SJCRH30 (cell line): ENCODE measurements at regions not wholly inside any gene's neighbourhood (a gene's known extent, or its start where the extent isn't known, plus 50 kb on each side); places are given as distances from the start of the nearest gene placed in this dataset.
"Not testable (repeated sequence)": the region's sequence is repeated elsewhere in the genome, so short reads cannot be mapped to it uniquely, and the experiment has no call there.

Source experiments
- DNase-seq, 2 experiments: peaks; one replicate each; pipeline ENCODE4 v3.0.0-alpha.2; 2015 to 2020
- H3K27ac ChIP-seq: fragments of 250-450 bp; sonication (Bioruptor Pico); 2 replicates; pipeline ENCODE4 v1.5.1; 2020; ENCODE audit warnings: mild to moderate bottlenecking, moderate library complexity
- H3K27me3 ChIP-seq: fragments of 250-450 bp; sonication (Bioruptor Pico); 2 replicates; pipeline ENCODE4 v1.5.1; 2020; ENCODE audit warnings: mild to moderate bottlenecking, moderate library complexity
- H3K36me3 ChIP-seq: fragments of 250-450 bp; sonication (Bioruptor Pico); 2 replicates; pipeline ENCODE4 v1.5.1; 2020; ENCODE audit warnings: mild to moderate bottlenecking, moderate library complexity
- H3K4me1 ChIP-seq: fragments of 250-450 bp; sonication (Bioruptor Pico); 2 replicates; pipeline ENCODE4 v1.5.1; 2020; ENCODE audit warnings: mild to moderate bottlenecking, moderate library complexity
- H3K4me3 ChIP-seq: fragments of 250-450 bp; sonication (Bioruptor Pico); 2 replicates; pipeline ENCODE4 v1.5.1; 2020; ENCODE audit warnings: mild to moderate bottlenecking, moderate library complexity
- H3K9me3 ChIP-seq: fragments of 250-450 bp; sonication (Bioruptor Pico); replicated peaks from 2 replicates; pipeline ENCODE4 v1.5.1; 2020; ENCODE audit warnings: mild to moderate bottlenecking, moderate library complexity

GRCh38 chr1:102190429-102190828 is 193.7 kb upstream of the OLFM3 start:
- Histone ChIP-seq H3K27me3 (no peaks in the 10 kb centered on the region), H3K4me1 (no peaks in the 10 kb centered on the region), H3K9me3 (no peaks in the 10 kb centered on the region), H3K27ac (no peak overlapping the region), H3K4me3 (no peak overlapping the region), H3K36me3 (no peaks in the 10 kb centered on the region)
- no peak for DNase-seq

DNA sequence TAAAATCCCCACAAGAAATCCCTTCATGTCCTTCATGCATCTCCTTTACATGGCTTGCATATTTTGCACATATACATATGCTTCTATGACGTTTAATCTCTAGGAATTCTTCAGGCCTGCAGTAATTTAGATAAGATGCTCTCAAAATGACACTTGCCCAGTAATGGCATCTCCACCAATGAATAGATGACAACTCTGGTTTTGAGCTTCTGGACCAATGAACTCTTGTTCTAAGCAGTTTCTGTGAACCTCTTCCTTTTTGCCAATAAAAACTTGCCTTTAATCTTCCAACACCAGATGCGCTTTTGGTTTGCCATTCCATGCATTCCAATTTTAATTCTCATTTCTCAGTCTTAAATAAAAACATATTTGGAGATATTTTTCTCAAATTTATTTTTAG is 189.8 kb upstream of the OLFM3 start:
- H3K27me3 ChIP-seq, result 0 out of 2 replicates have a peak, but pooled peaks cover 5% of the 10 kb centered on the region
- H3K27ac ChIP-seq, result no peak overlapping the region
- H3K4me3 ChIP-seq, result no peak overlapping the region
- no peak for DNase-seq
- H3K9me3 ChIP-seq, result no peaks in the 10 kb centered on the region
- no peaks in the 10 kb centered on the region for H3K4me1 ChIP-seq
- H3K36me3 ChIP-seq, result no peaks in the 10 kb centered on the region

DNA sequence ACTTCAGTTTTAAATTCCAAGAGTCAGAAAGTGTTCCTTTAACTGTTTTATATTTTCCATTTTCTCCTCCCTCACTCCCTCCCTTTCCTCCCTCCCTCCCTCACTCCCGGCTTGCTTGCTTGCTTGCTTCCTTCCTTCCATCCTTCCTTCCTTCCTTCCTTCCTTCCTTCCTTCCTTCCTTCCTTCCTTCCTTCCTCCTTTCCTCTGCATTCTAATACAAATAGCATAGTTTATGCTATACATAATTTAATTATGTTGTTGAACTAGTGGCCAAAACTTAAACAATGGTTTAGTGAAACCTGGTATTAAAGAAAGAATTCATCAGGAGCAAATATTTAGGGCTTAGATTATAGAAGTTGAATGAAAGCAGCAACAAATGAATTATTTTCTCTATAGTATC is 188.5 kb upstream of the OLFM3 start:
- Histone ChIP-seq H3K4me1 (no peaks in the 10 kb centered on the region), H3K27me3 (0 out of 2 replicates have a peak, but pooled peaks cover 5% of the 10 kb centered on the region), H3K36me3 (no peaks in the 10 kb centered on the region), H3K27ac (no peak overlapping the region), H3K9me3 (no peaks in the 10 kb centered on the region), H3K4me3 (no peak overlapping the region)
- no peak for DNase-seq

DNA sequence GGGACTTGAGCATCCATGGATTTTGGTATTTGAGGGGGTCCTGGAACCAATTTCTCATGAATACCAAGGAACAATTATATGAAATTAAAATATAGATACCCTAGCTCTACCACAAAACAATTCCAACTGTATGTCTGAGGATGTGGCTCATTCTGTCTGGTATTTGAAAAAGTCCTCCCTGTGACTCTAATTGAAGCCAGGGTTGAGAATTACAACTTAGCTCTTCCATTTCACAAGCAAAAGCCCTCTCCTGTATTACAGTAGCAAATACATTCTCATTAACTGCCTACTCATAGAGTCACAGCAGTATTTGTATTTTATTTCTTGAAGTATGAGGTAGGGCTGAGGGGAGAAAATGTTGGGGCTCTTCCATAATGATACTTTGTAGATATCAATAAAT is 187.8 kb upstream of the OLFM3 start:
- DNase-seq, result no peak
- Histone ChIP-seq H3K9me3 (no peaks in the 10 kb centered on the region), H3K27me3 (0 out of 2 replicates have a peak, but pooled peaks cover 5% of the 10 kb centered on the region), H3K4me3 (no peak overlapping the region), H3K27ac (no peak overlapping the region), H3K36me3 (no peaks in the 10 kb centered on the region), H3K4me1 (no peaks in the 10 kb centered on the region)

GRCh38 chr1:102183711-102184110 is 187.0 kb upstream of the OLFM3 start:
- no peaks in the 10 kb centered on the region for H3K9me3 ChIP-seq
- no peaks in the 10 kb centered on the region for H3K36me3 ChIP-seq
- H3K27ac ChIP-seq, result no peak overlapping the region
- no peak overlapping the region for H3K4me3 ChIP-seq
- DNase-seq, result no peak
- H3K27me3 ChIP-seq, result 0 out of 2 replicates have a peak, but pooled peaks cover 5% of the 10 kb centered on the region
- H3K4me1 ChIP-seq, result no peaks in the 10 kb centered on the region

DNA sequence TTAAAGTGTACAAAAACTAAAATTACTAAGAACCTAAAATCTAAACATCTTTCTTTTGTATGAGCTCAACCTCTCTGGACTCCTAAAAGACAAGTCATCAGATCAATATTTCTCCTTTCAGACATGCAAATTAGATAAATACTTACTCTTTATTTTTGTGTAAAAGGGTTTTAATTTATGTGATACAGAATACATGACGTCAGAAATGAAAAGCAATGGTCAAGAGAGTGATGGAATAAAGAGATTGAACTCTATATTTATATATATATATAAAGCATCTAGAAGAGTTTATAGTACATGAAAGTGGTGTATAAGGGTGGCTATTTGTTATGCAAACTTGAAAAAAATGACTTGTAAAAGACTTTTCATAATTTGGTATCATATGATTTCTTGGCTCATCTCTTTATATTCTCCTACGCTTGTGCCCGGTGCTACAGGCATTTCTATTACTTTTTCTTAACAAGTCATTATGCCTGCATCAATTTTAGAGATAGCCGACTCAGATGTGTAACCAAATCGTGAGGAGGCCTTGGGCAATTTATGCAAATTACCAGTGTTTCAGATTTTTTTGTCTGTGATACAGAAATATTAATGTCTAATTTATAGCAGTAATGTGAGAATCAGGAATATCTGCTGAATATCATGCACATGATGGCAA is 186.0 kb upstream of the OLFM3 start:
- no peak for DNase-seq
- H3K4me1 ChIP-seq, result no peaks in the 10 kb centered on the region
- H3K4me3 ChIP-seq, result no peak overlapping the region
- 0 out of 2 replicates have a peak, but pooled peaks cover 5% of the 10 kb centered on the region for H3K27me3 ChIP-seq
- H3K9me3 ChIP-seq, result no peaks in the 10 kb centered on the region
- H3K27ac ChIP-seq, result no peak overlapping the region
- no peaks in the 10 kb centered on the region for H3K36me3 ChIP-seq

GRCh38 chr1:102181341-102181740 is 184.6 kb upstream of the OLFM3 start:
- no peaks in the 10 kb centered on the region for H3K9me3 ChIP-seq
- H3K27me3 ChIP-seq, result 0 out of 2 replicates have a peak, but pooled peaks cover 5% of the 10 kb centered on the region
- H3K4me3 ChIP-seq, result no peak overlapping the region
- H3K4me1 ChIP-seq, result no peaks in the 10 kb centered on the region
- H3K27ac ChIP-seq, result no peak overlapping the region
- H3K36me3 ChIP-seq, result no peaks in the 10 kb centered on the region
- DNase-seq, result no peak

DNA sequence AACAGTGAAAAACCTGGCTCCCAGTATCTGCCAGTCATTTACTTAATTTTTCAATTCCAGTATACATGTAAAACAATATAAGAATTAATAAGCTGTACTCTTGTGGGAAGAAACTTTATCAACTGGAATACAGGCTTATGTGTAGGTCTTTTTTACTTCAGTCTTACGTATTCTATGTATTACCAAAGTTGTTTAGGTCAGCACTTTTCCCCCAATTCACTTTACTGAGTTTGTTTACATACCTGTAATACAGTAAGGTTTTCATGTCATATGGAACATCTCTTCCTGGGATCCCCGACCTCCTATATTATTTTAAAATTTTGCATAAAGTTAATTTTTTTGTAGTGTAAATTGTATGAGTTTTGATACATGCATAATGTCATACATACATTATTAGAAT is 181.8 kb upstream of the OLFM3 start:
- Histone ChIP-seq H3K36me3 (no peaks in the 10 kb centered on the region), H3K9me3 (no peaks in the 10 kb centered on the region), H3K27me3 (0 out of 2 replicates have a peak, but pooled peaks cover 5% of the 10 kb centered on the region), H3K4me1 (no peaks in the 10 kb centered on the region), H3K27ac (no peak overlapping the region), H3K4me3 (no peak overlapping the region)
- no peak for DNase-seq

GRCh38 chr1:102174259-102174863 is 177.6 kb upstream of the OLFM3 start:
- Histone ChIP-seq H3K27ac (no peak overlapping the region), H3K4me1 (no peaks in the 10 kb centered on the region), H3K9me3 (no peaks in the 10 kb centered on the region), H3K4me3 (no peak overlapping the region), H3K36me3 (no peaks in the 10 kb centered on the region), H3K27me3 (no peaks in the 10 kb centered on the region)
- peak; percentile 9 to 39 for DNase-seq

- DNase-seq, result no peak
- no peaks in the 10 kb centered on the region for H3K27me3 ChIP-seq
- H3K36me3 ChIP-seq, result no peaks in the 10 kb centered on the region
- no peak overlapping the region for H3K4me3 ChIP-seq
- no peak overlapping the region for H3K27ac ChIP-seq
- no peaks in the 10 kb centered on the region for H3K9me3 ChIP-seq
- H3K4me1 ChIP-seq, result no peaks in the 10 kb centered on the region
Observed at GRCh38 chr1:102172200-102172599, 175.5 kb upstream of the OLFM3 start.

DNA sequence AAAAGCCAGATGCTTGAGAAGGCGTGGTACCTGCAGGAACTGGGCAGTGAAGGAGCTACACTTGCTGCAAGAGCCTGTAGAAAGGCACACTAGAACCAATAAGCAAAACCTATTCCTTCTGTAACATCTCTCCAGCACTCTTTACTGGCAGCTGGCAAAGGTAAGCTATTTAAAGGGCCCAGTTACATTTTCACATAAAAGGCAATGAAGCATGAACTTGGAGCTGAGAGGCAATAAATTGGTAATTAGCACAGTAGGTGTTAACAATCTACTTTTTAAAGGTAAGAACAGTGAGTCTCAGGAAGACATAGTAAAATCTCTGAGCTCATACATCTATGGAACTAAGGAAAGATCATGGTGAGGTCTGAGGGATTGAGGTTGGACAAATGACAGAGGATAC is 167.1 kb upstream of the OLFM3 start:
- no peaks in the 10 kb centered on the region for H3K4me1 ChIP-seq
- no peaks in the 10 kb centered on the region for H3K27me3 ChIP-seq
- no peak overlapping the region for H3K4me3 ChIP-seq
- no peaks in the 10 kb centered on the region for H3K9me3 ChIP-seq
- DNase-seq, result no peak
- H3K27ac ChIP-seq, result no peak overlapping the region
- no peaks in the 10 kb centered on the region for H3K36me3 ChIP-seq

- DNase-seq, result no peak
- Histone ChIP-seq H3K27me3 (0 out of 2 replicates have a peak, but pooled peaks cover 3% of the 10 kb centered on the region), H3K27ac (no peak overlapping the region), H3K4me1 (no peaks in the 10 kb centered on the region), H3K36me3 (no peaks in the 10 kb centered on the region), H3K4me3 (no peak overlapping the region), H3K9me3 (0 out of 2 replicates have a peak, but pooled peaks cover 3% of the 10 kb centered on the region)
Observed at GRCh38 chr1:102151242-102151641, 154.5 kb upstream of the OLFM3 start.

GRCh38 chr1:102120910-102121309 is 124.2 kb upstream of the OLFM3 start:
- Histone ChIP-seq H3K36me3 (no peaks in the 10 kb centered on the region), H3K9me3 (no peaks in the 10 kb centered on the region), H3K27me3 (no peaks in the 10 kb centered on the region), H3K4me1 (no peaks in the 10 kb centered on the region), H3K4me3 (no peak overlapping the region), H3K27ac (no peak overlapping the region)
- DNase-seq, result no peak

DNA sequence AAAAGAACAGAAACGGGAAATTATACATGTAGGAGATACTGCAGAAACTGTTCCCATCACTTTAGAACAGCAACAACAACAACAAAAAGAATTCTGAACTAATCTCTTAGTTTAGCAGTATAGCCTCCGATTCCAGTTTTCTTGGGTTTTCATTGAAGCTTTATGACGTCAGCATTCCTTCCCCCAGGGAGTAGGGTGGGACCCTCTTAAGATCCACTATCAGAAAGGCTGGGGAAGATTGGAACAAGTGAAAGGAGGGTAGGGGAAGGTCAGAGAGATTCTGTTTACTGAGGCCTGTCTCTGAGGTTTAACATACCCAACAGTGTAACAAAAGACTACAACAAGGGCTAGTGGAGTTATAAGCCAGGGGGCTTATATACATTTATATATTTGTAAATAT is 121.4 kb upstream of the OLFM3 start:
- Histone ChIP-seq H3K36me3 (no peaks in the 10 kb centered on the region), H3K27ac (no peak overlapping the region), H3K4me3 (no peak overlapping the region), H3K27me3 (no peaks in the 10 kb centered on the region), H3K9me3 (no peaks in the 10 kb centered on the region), H3K4me1 (no peaks in the 10 kb centered on the region)
- no peak for DNase-seq

- H3K4me1 ChIP-seq, result no peaks in the 10 kb centered on the region
- no peak for DNase-seq
- H3K9me3 ChIP-seq, result no peaks in the 10 kb centered on the region
- no peak overlapping the region for H3K4me3 ChIP-seq
- no peaks in the 10 kb centered on the region for H3K27me3 ChIP-seq
- H3K27ac ChIP-seq, result no peak overlapping the region
- no peaks in the 10 kb centered on the region for H3K36me3 ChIP-seq
Observed at GRCh38 chr1:102110586-102110985, 113.9 kb upstream of the OLFM3 start.

GRCh38 chr1:102109493-102109892 is 112.8 kb upstream of the OLFM3 start:
- not testable (repeated sequence) for H3K36me3 ChIP-seq, DNase-seq

More at GRCh38 chr1:102109493-102109892, 112.8 kb upstream of the OLFM3 start:
- not testable (repeated sequence) for H3K27ac ChIP-seq, H3K27me3 ChIP-seq, H3K4me1 ChIP-seq, H3K4me3 ChIP-seq, H3K9me3 ChIP-seq
